HG03460 (cell line): ENCODE measurements at regions not wholly inside any gene's neighbourhood (a gene's known extent, or its start where the extent isn't known, plus 50 kb on each side); places are given as distances from the start of the nearest gene placed in this dataset.

Experiments used
- ATAC-seq: cut with Tn5 transposase; IDR thresholded peaks from one replicate; pipeline ENCODE4 v1.9.1; 2021; ENCODE audit not compliant: unreplicated experiment

- peak; percentile 82 for ATAC-seq
Measured at GRCh38 chr11:95556342-95557163, 233.0 kb downstream of the FAM76B start.

- ATAC-seq = peak; percentile 13
Measured at GRCh38 chr11:95556011-95556341, 233.6 kb downstream of the FAM76B start.

GRCh38 chr11:95554911-95555310 lies 234.7 kb downstream of the FAM76B start:
- no peak for ATAC-seq

GRCh38 chr11:95549301-95549700 lies 240.3 kb downstream of the FAM76B start:
- ATAC-seq = no peak

GRCh38 chr11:95548416-95548815 lies 241.2 kb downstream of the FAM76B start:
- ATAC-seq = no peak

- ATAC-seq = no peak
Measured at GRCh38 chr11:95547976-95548375, 241.6 kb downstream of the FAM76B start.

- ATAC-seq = no peak
Measured at GRCh38 chr11:95547186-95547585, 242.4 kb downstream of the FAM76B start.

GRCh38 chr11:95545116-95545875 lies 244.3 kb downstream of the FAM76B start:
- ATAC-seq = no peak

GRCh38 chr11:95544095-95544856 lies 245.3 kb downstream of the FAM76B start:
- ATAC-seq = no peak

GRCh38 chr11:95542868-95543551 lies 246.6 kb downstream of the FAM76B start:
- ATAC-seq = no peak

- no peak for ATAC-seq
Measured at GRCh38 chr11:95541715-95542114, 247.9 kb downstream of the FAM76B start.

GRCh38 chr11:95536047-95536690 lies 253.4 kb downstream of the FAM76B start:
- ATAC-seq = no peak

- ATAC-seq = no peak
Measured at GRCh38 chr11:95534809-95535208, 254.8 kb downstream of the FAM76B start.

GRCh38 chr11:95534226-95534625 lies 255.4 kb downstream of the FAM76B start:
- ATAC-seq = no peak

- ATAC-seq = no peak
Measured at GRCh38 chr11:95531116-95531515, 258.5 kb downstream of the FAM76B start.

- ATAC-seq = no peak
Measured at GRCh38 chr11:95524314-95525036, 265.1 kb downstream of the FAM76B start.

GRCh38 chr11:95522874-95523273 lies 266.7 kb downstream of the FAM76B start:
- no peak for ATAC-seq

- no peak for ATAC-seq
Measured at GRCh38 chr11:95521862-95522261, 267.7 kb downstream of the FAM76B start.

- no peak for ATAC-seq
Measured at GRCh38 chr11:95521133-95521542, 268.4 kb downstream of the FAM76B start.
